Thyroid gland (tissue), 4 donors: ENCODE measurements at regions not wholly inside any gene's neighbourhood (a gene's known extent, or its start where the extent isn't known, plus 50 kb on each side); places are given as distances from the start of the nearest gene placed in this dataset.

ENCODE experiments used
- POLR2A ChIP-seq, 2 donors: fragments of 450-650 bp; IDR thresholded peaks; one replicate each; pipeline ENCODE4 v1.6.1; 2017; ENCODE audit warnings: antibody characterized with exemption in 2 of 2, mild to moderate bottlenecking in 2 of 2, moderate library complexity in 1 of 2
- TF ChIP-seq, protein P1 (sequence below), 6 experiments: fragments of 200-600 bp in 3 of 6; fragments of 450-650 bp in 3 of 6; sonication (generic) in 3 of 6; IDR thresholded peaks; one replicate each; pipeline ENCODE4 v1.5.1; 2016 to 2019; ENCODE audit warnings: antibody characterized with exemption in 6 of 6, mild to moderate bottlenecking in 2 of 6, inconsistent platforms in 1 of 6, moderate library complexity in 1 of 6

DNA sequence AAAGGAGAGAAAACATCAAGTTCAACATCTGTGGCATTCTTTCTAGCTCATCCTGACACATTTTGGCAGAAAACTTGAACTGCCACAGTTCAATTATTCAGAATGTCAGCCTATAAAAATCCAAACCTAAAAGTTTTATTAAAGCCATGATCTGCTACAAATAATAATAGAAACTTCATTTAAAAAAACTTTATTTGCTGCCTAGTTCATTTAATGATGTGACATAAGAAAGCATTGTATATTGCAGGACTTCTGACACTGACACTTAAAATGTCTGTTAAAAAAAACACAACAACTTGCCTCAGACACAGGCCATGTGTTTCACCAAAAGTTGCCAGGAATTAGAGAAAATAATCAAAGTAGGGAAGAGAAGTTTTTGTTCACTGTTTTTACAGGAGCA is 88.3 kb upstream of the HTR1E start:
- TF ChIP-seq, protein P1, sequence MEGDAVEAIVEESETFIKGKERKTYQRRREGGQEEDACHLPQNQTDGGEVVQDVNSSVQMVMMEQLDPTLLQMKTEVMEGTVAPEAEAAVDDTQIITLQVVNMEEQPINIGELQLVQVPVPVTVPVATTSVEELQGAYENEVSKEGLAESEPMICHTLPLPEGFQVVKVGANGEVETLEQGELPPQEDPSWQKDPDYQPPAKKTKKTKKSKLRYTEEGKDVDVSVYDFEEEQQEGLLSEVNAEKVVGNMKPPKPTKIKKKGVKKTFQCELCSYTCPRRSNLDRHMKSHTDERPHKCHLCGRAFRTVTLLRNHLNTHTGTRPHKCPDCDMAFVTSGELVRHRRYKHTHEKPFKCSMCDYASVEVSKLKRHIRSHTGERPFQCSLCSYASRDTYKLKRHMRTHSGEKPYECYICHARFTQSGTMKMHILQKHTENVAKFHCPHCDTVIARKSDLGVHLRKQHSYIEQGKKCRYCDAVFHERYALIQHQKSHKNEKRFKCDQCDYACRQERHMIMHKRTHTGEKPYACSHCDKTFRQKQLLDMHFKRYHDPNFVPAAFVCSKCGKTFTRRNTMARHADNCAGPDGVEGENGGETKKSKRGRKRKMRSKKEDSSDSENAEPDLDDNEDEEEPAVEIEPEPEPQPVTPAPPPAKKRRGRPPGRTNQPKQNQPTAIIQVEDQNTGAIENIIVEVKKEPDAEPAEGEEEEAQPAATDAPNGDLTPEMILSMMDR (IDR thresholded peaks at IDR 0.05) = no peak
- TF ChIP-seq POLR2A (IDR thresholded peaks at IDR 0.05) = no peak
